Right cardiac atrium (tissue), 5 donors: ENCODE measurements at regions not wholly inside any gene's neighbourhood (a gene's known extent, or its start where the extent isn't known, plus 50 kb on each side); places are given as distances from the start of the nearest gene placed in this dataset.

Experiments
- ATAC-seq, 2 donors: fragments of 200-7000 bp; cut with Tn5 transposase; one replicate each; pipeline versions ENCODE4 v1.8.0 to v1.9.1; 2020; ENCODE audit warnings: moderate library complexity in 2 of 2, mild to moderate bottlenecking in 1 of 2
- DNase-seq, 3 donors: peaks; one replicate each; pipeline ENCODE4 v3.0.0-alpha.2; 2020
- H3K27ac ChIP-seq: one replicate; pipeline ENCODE4 v1.5.1; 2013; ENCODE audit warnings: mild to moderate bottlenecking, low read length, control low read depth, moderate library complexity
- H3K27me3 ChIP-seq: one replicate; pipeline ENCODE4 v1.6.1; 2013; ENCODE audit not compliant: control insufficient read depth, insufficient read depth
- H3K4me1 ChIP-seq: one replicate; pipeline ENCODE4 v1.6.1; 2013; ENCODE audit warnings: low read length; ENCODE audit not compliant: control insufficient read depth, insufficient read depth
- H3K4me3 ChIP-seq: one replicate; pipeline ENCODE4 v1.5.1; 2013; ENCODE audit warnings: low read length, control low read depth
- H3K9me3 ChIP-seq: one replicate; pipeline ENCODE4 v1.6.1; 2013; ENCODE audit warnings: low read length; ENCODE audit not compliant: control insufficient read depth
- WGBS: extraction: QIAGEN DNeasy Blood & Tissue Kit; methylation state at CpG from one replicate; pipeline ENCODE4 v1.1.7; 2013; 5-methylcytosine and 5-hydroxymethylcytosine counted together
- intact Hi-C, 4 donors: fragments of 100-400 bp; cut with DNase I; formaldehyde crosslinking; loops; one replicate each; pipeline versions ENCODE4 v1.11.0 to v1.14.0; 2022 to 2023
- donor health status: healthy with polysubstance abuse.
- donor health status: DM: no; HTN: yes; CAD: no.
- donor health status: DM: no; HTN: no; CAD: no.
- donor health status: DM: no; HTN: yes; CAD: no; lungs with severe emphysema.
- donor health status: DM: yes; HTN: yes; CAD: no.

GRCh38 chr7:46651070-46651469 lies 730.0 kb upstream of the IGFBP3 start:
- H3K4me3 ChIP-seq, result no peak overlapping the region
- no peaks in the 10 kb centered on the region for H3K9me3 ChIP-seq
- ATAC-seq (no peak), DNase-seq (no peak)
- H3K4me1 ChIP-seq, result no peaks in the 10 kb centered on the region
- no peaks in the 10 kb centered on the region for H3K27me3 ChIP-seq
- H3K27ac ChIP-seq, result no peak overlapping the region
- intact Hi-C loops, result no loop called here
- 90% methylated on average over 2 of the region's 2 CpGs for WGBS

- ATAC-seq (no peak), DNase-seq (no peak)
- no peaks in the 10 kb centered on the region for H3K4me1 ChIP-seq
- no peak overlapping the region for H3K4me3 ChIP-seq
- WGBS, result 42% methylated on average over 2 of the region's 2 CpGs
- H3K9me3 ChIP-seq, result no peaks in the 10 kb centered on the region
- intact Hi-C loops, result no loop called here
- no peaks in the 10 kb centered on the region for H3K27me3 ChIP-seq
- no peak overlapping the region for H3K27ac ChIP-seq
Measured at GRCh38 chr7:46649876-46650275, 728.8 kb upstream of the IGFBP3 start.

GRCh38 chr7:46637793-46638735 lies 717.0 kb upstream of the IGFBP3 start:
- Histone ChIP-seq H3K27ac (no peak overlapping the region), H3K4me3 (no peak overlapping the region), H3K27me3 (no peaks in the 10 kb centered on the region), H3K9me3 (no peaks in the 10 kb centered on the region), H3K4me1 (no peaks in the 10 kb centered on the region)
- 80% methylated on average over 12 of the region's 12 CpGs for WGBS
- intact Hi-C loops, result no loop called here
- no peak for ATAC-seq
- DNase-seq, result no peak

GRCh38 chr7:46636022-46636421 lies 715.0 kb upstream of the IGFBP3 start:
- Histone ChIP-seq H3K4me3 (no peak overlapping the region), H3K27me3 (no peaks in the 10 kb centered on the region), H3K9me3 (no peaks in the 10 kb centered on the region), H3K27ac (no peak overlapping the region), H3K4me1 (no peaks in the 10 kb centered on the region)
- ATAC-seq (no peak), DNase-seq (no peak)
- WGBS, result 50% methylated on average over 3 of the region's 3 CpGs
- intact Hi-C loops, result no loop called here

- ATAC-seq (no peak), DNase-seq (no peak)
- intact Hi-C loops, result no loop called here
- H3K4me3 ChIP-seq, result no peak overlapping the region
- H3K27me3 ChIP-seq, result no peaks in the 10 kb centered on the region
- H3K9me3 ChIP-seq, result no peaks in the 10 kb centered on the region
- no peaks in the 10 kb centered on the region for H3K4me1 ChIP-seq
- H3K27ac ChIP-seq, result no peak overlapping the region
- WGBS, result 65% methylated on average over 4 of the region's 4 CpGs
Measured at GRCh38 chr7:46633630-46634240, 712.7 kb upstream of the IGFBP3 start.

- WGBS, result 89% methylated on average over 2 of the region's 2 CpGs
- no peak overlapping the region for H3K4me3 ChIP-seq
- DNase-seq (no peak), ATAC-seq (no peak)
- no peaks in the 10 kb centered on the region for H3K27me3 ChIP-seq
- no peak overlapping the region for H3K27ac ChIP-seq
- H3K9me3 ChIP-seq, result no peaks in the 10 kb centered on the region
- intact Hi-C loops, result no loop called here
- no peaks in the 10 kb centered on the region for H3K4me1 ChIP-seq
Measured at GRCh38 chr7:46633200-46633599, 712.1 kb upstream of the IGFBP3 start.

- WGBS, result 76% methylated on average over 2 of the region's 2 CpGs
Measured at GRCh38 chr7:46630031-46630430, 709.0 kb upstream of the IGFBP3 start.

GRCh38 chr7:46628389-46628788 lies 707.3 kb upstream of the IGFBP3 start:
- DNase-seq (no peak), ATAC-seq (no peak)

More at GRCh38 chr7:46630031-46630430, 709.0 kb upstream of the IGFBP3 start:
- intact Hi-C loops, result no loop called here
- Histone ChIP-seq H3K4me1 (no peaks in the 10 kb centered on the region), H3K27ac (no peak overlapping the region), H3K9me3 (no peaks in the 10 kb centered on the region), H3K27me3 (no peaks in the 10 kb centered on the region), H3K4me3 (no peak overlapping the region)
- ATAC-seq (no peak), DNase-seq (no peak)

GRCh38 chr7:46626691-46627310 lies 705.7 kb upstream of the IGFBP3 start:
- Histone ChIP-seq H3K27me3 (no peaks in the 10 kb centered on the region), H3K9me3 (no peaks in the 10 kb centered on the region), H3K4me3 (no peak overlapping the region), H3K4me1 (no peaks in the 10 kb centered on the region), H3K27ac (no peak overlapping the region)
- DNase-seq, result no peak
- no peak for ATAC-seq
- intact Hi-C loops, result no loop called here
- 87% methylated on average over 5 of the region's 5 CpGs for WGBS

More at GRCh38 chr7:46628389-46628788, 707.3 kb upstream of the IGFBP3 start:
- intact Hi-C loops, result no loop called here
- H3K4me3 ChIP-seq, result no peak overlapping the region
- no peaks in the 10 kb centered on the region for H3K27me3 ChIP-seq
- 92% methylated on average over 1 of the region's 1 CpG for WGBS
- no peaks in the 10 kb centered on the region for H3K9me3 ChIP-seq
- H3K27ac ChIP-seq, result no peak overlapping the region
- no peaks in the 10 kb centered on the region for H3K4me1 ChIP-seq

GRCh38 chr7:46626261-46626660 lies 705.2 kb upstream of the IGFBP3 start:
- no peaks in the 10 kb centered on the region for H3K9me3 ChIP-seq
- DNase-seq (no peak), ATAC-seq (no peak)
- intact Hi-C loops, result no loop called here
- H3K4me3 ChIP-seq, result no peak overlapping the region
- no peaks in the 10 kb centered on the region for H3K27me3 ChIP-seq
- WGBS, result 86% methylated on average over 4 of the region's 4 CpGs
- no peak overlapping the region for H3K27ac ChIP-seq
- H3K4me1 ChIP-seq, result no peaks in the 10 kb centered on the region

GRCh38 chr7:46625032-46625431 lies 704.0 kb upstream of the IGFBP3 start:
- Histone ChIP-seq H3K4me3 (no peak overlapping the region), H3K27ac (no peak overlapping the region), H3K4me1 (no peaks in the 10 kb centered on the region), H3K9me3 (no peaks in the 10 kb centered on the region), H3K27me3 (no peaks in the 10 kb centered on the region)
- intact Hi-C loops, result no loop called here
- ATAC-seq, result no peak
- no peak for DNase-seq
- WGBS, result 69% methylated on average over 2 of the region's 2 CpGs
